Thymus (tissue), 11 donors: ENCODE measurements at regions not wholly inside any gene's neighbourhood (a gene's known extent, or its start where the extent isn't known, plus 50 kb on each side); places are given as distances from the start of the nearest gene placed in this dataset.

Experiments used
- DNase-seq, 9 donors: peaks; one replicate each; pipeline ENCODE4 v3.0.0-alpha.2; 2013; ENCODE audit warnings: low spot score in 9 of 9, low read depth in 6 of 9, missing footprints in 1 of 9
- H3K27ac ChIP-seq, 2 donors: one replicate each; pipeline ENCODE4 v1.5.1; 2013; ENCODE audit warnings: control low read depth in 1 of 2, low read depth in 1 of 2, low read length in 1 of 2, mild to moderate bottlenecking in 1 of 2, moderate library complexity in 1 of 2
- H3K27me3 ChIP-seq, 2 donors: one replicate each; pipeline ENCODE4 v1.5.1; 2013; ENCODE audit warnings: low read length in 1 of 2; ENCODE audit not compliant: control insufficient read depth in 2 of 2, insufficient read depth in 1 of 2
- H3K36me3 ChIP-seq, 2 donors: one replicate each; pipeline ENCODE4 v1.5.1; 2013; ENCODE audit warnings: low read length in 1 of 2, mild to moderate bottlenecking in 1 of 2, moderate library complexity in 1 of 2; ENCODE audit not compliant: control insufficient read depth in 2 of 2, insufficient read depth in 2 of 2
- H3K4me1 ChIP-seq, 2 donors: one replicate each; pipeline ENCODE4 v1.5.1; 2013; ENCODE audit warnings: low read length in 2 of 2; ENCODE audit not compliant: control insufficient read depth in 2 of 2, insufficient read depth in 2 of 2
- H3K4me3 ChIP-seq, 2 donors: one replicate each; pipeline ENCODE4 v1.5.1; 2013; ENCODE audit warnings: low read length in 2 of 2, control low read depth in 1 of 2, mild to moderate bottlenecking in 1 of 2
- H3K9me3 ChIP-seq, 2 donors: one replicate each; pipeline ENCODE4 v1.5.1; 2013; ENCODE audit warnings: low read length in 1 of 2, mild to moderate bottlenecking in 1 of 2; ENCODE audit not compliant: control insufficient read depth in 2 of 2, insufficient read depth in 1 of 2
- WGBS: extraction: QIAGEN DNeasy Blood & Tissue Kit; methylation state at CpG from one replicate; pipeline ENCODE4 v1.1.7; 2013; 5-methylcytosine and 5-hydroxymethylcytosine counted together
- donor health status: healthy.

GRCh38 chr16:82384017-82384416 is 214.0 kb upstream of the MPHOSPH6 start:
- H3K36me3 ChIP-seq: no peaks in the 10 kb centered on the region
- no peak overlapping the region for H3K4me3 ChIP-seq
- no peaks in the 10 kb centered on the region for H3K4me1 ChIP-seq
- H3K27ac ChIP-seq: no peak overlapping the region
- DNase-seq: peak in 3 of 9 donors; percentile 0 to 21 (median 1)
- no peaks in the 10 kb centered on the region for H3K9me3 ChIP-seq
- WGBS: 72% methylated on average over 4 of the region's 4 CpGs
- H3K27me3 ChIP-seq: no peaks in the 10 kb centered on the region

- no peak for DNase-seq
- no peak overlapping the region for H3K4me3 ChIP-seq
- H3K27ac ChIP-seq: no peak overlapping the region
- 59% methylated on average over 4 of the region's 4 CpGs for WGBS
- no peaks in the 10 kb centered on the region for H3K36me3 ChIP-seq
- H3K9me3 ChIP-seq: no peaks in the 10 kb centered on the region
- no peaks in the 10 kb centered on the region for H3K4me1 ChIP-seq
- H3K27me3 ChIP-seq: no peaks in the 10 kb centered on the region
These were observed 212.5 kb upstream of the MPHOSPH6 start for GRCh38 chr16:82382521-82382920.

DNA sequence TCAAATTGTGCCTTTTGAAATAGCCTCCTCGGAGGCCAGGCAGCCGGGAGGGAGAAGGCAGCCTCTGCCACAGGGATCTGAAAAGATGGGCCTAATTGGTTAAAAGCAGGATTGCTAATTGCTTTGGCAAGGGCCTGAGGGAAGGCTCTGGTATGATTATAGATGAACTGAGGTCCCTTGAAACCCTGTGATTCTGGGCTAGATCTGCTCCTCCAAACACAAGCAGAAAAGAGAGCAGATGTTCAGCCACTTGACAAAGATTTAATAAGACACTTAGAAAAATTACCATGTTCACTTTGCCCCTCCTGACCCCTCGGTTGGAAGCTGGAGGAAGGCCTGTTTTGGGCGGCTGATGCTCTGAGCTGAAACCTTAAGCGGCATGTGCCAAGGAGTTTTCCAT is 209.5 kb upstream of the MPHOSPH6 start:
- 90% methylated on average over 5 of the region's 5 CpGs for WGBS
- no peaks in the 10 kb centered on the region for H3K36me3 ChIP-seq
- no peaks in the 10 kb centered on the region for H3K27me3 ChIP-seq
- no peak overlapping the region for H3K4me3 ChIP-seq
- no peaks in the 10 kb centered on the region for H3K9me3 ChIP-seq
- DNase-seq: no peak
- no peak overlapping the region for H3K27ac ChIP-seq
- H3K4me1 ChIP-seq: no peaks in the 10 kb centered on the region

GRCh38 chr16:82373976-82374375 is 204.0 kb upstream of the MPHOSPH6 start:
- Histone ChIP-seq H3K27me3 (no peaks in the 10 kb centered on the region), H3K9me3 (no peaks in the 10 kb centered on the region), H3K4me1 (no peaks in the 10 kb centered on the region), H3K36me3 (no peaks in the 10 kb centered on the region), H3K27ac (no peak overlapping the region), H3K4me3 (no peak overlapping the region)
- no peak for DNase-seq
- 67% methylated on average over 2 of the region's 2 CpGs for WGBS

DNA sequence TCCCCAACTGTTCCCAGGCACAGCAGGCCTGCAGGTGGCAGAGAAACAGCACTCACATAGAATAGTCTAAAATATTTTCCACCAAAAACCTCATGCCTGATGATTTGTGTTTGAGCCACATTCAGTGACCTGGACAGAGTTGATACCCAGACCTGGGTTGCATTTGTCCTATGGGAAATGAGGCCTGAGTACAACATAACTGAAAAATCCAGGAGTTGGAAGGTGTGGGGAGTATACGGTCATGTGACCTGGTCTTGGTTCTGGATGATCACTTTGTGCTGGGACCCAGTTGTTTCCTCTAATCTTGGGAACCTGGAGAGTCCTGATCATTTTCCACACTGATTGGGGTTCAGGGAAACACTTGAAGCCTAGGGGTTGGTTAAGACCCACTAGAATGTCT is 200.3 kb upstream of the MPHOSPH6 start:
- 94% methylated on average over 1 of the region's 1 CpG for WGBS
- Histone ChIP-seq H3K4me3 (no peak overlapping the region), H3K27me3 (no peaks in the 10 kb centered on the region), H3K36me3 (no peaks in the 10 kb centered on the region), H3K4me1 (no peaks in the 10 kb centered on the region), H3K27ac (no peak overlapping the region), H3K9me3 (no peaks in the 10 kb centered on the region)
- no peak for DNase-seq

DNA sequence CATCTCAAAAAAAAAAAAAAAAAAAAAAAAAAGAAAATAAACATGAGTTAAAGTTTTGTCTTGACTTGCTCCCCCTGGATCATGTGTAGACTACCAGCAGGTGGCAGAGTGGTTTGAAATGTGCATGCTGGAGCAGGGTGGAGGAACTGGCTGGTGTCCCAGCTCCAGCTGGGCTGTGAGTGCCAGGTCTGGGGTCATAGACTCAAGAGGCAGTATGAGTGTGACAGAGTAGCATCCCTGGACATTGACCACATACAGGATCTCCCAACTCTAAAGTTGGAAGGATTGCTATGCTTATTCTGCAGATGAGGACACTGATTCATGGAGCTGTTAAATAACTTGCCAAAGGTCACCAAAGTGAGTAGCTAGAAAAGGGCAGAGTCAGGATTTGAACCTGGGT is 198.0 kb upstream of the MPHOSPH6 start:
- no peaks in the 10 kb centered on the region for H3K27me3 ChIP-seq
- no peak overlapping the region for H3K27ac ChIP-seq
- H3K36me3 ChIP-seq: no peaks in the 10 kb centered on the region
- no peak overlapping the region for H3K4me3 ChIP-seq
- H3K4me1 ChIP-seq: no peaks in the 10 kb centered on the region
- no peak for DNase-seq
- no peaks in the 10 kb centered on the region for H3K9me3 ChIP-seq

DNA sequence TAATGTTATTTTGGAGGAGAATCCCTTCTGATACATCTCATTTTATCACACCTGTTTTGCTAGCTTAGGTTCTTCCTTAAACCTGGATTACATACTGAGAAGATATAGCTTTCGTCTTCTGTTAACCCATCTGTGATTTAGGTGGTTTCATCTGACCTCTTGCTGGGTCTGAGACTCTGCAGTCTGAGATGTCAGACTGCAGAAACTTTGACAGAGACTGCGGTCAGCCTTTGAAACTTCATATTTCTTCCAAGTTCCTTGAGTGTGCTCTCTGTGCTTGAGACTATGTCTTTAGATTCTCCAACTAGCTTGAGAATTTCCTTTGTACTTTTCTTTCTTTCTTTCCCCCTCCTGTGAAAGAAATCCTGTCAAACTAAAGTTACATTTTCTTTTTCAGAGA is 196.4 kb upstream of the MPHOSPH6 start:
- Histone ChIP-seq H3K27me3 (no peaks in the 10 kb centered on the region), H3K4me3 (no peak overlapping the region), H3K27ac (no peak overlapping the region), H3K36me3 (no peaks in the 10 kb centered on the region), H3K9me3 (no peaks in the 10 kb centered on the region), H3K4me1 (no peaks in the 10 kb centered on the region)
- no peak for DNase-seq
- WGBS: 98% methylated on average over 2 of the region's 2 CpGs

- H3K27me3 ChIP-seq: no peaks in the 10 kb centered on the region
- H3K9me3 ChIP-seq: no peaks in the 10 kb centered on the region
- H3K36me3 ChIP-seq: no peaks in the 10 kb centered on the region
- H3K4me3 ChIP-seq: no peak overlapping the region
- H3K4me1 ChIP-seq: no peaks in the 10 kb centered on the region
- H3K27ac ChIP-seq: no peak overlapping the region
- DNase-seq: no peak
- WGBS: 82% methylated on average over 2 of the region's 2 CpGs
These were observed 194.7 kb upstream of the MPHOSPH6 start for GRCh38 chr16:82364690-82365089.

DNA sequence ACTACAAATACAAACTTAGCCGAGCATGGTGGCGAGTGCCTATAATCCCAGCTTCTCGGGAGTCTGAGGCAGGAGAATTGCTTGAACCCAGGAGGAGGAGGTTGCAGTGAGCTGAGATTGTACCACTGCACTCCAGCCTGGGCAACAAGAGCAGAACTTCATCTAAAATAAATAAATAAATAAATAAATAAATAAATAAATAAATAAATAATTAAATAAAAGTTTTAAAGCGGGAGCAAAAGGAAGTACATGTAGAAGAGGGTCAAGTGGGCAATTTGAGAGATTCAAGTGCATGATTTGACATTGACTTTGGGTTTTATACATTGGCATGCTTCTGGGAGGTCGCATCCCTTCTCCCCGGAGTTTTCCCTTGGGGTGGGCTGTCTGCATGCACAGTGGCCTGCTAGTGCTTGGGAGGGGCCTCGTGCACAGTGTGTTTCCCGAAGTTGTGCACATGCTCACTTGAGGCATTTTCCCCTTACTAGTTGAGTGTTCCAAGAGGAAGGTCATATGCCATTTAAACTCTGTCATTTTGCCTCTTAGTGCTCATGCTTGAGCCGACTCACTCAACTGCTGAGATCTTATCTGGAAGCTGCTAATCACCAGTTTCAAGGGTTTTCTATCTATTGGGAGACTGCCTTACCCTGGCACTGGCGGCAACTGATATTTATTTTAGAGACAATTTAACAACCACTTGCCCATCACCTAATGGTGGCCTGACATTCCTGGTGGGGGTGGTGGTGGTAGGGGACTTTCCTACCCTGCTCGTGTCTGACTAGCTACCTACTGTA is 193.2 kb upstream of the MPHOSPH6 start:
- DNase-seq: no peak
- Histone ChIP-seq H3K27me3 (no peaks in the 10 kb centered on the region), H3K36me3 (no peaks in the 10 kb centered on the region), H3K9me3 (no peaks in the 10 kb centered on the region), H3K4me1 (no peaks in the 10 kb centered on the region), H3K27ac (no peak overlapping the region), H3K4me3 (no peak overlapping the region)
- WGBS: 88% methylated on average over 11 of the region's 11 CpGs
